Osteoblast (primary cell): ENCODE measurements at regions not wholly inside any gene's neighbourhood (a gene's known extent, or its start where the extent isn't known, plus 50 kb on each side); places are given as distances from the start of the nearest gene placed in this dataset.

Experiments used
- DNase-seq: peaks from one replicate; pipeline ENCODE4 v3.0.0; 2011; ENCODE audit warnings: low spot score, mixed read lengths; ENCODE audit not compliant: insufficient read length; ENCODE audit errors: missing footprints
- H2AFZ ChIP-seq: 2 replicates; pipeline ENCODE4 v1.6.0; 2011; ENCODE audit warnings: mild to moderate bottlenecking, low read length
- H3K27ac ChIP-seq: 2 replicates; pipeline ENCODE4 v1.5.1; 2011; ENCODE audit warnings: mild to moderate bottlenecking, low read depth, low read length, moderate library complexity
- H3K27me3 ChIP-seq: 2 replicates; pipeline ENCODE4 v1.6.0; 2012; ENCODE audit warnings: mild to moderate bottlenecking, control low read depth, inconsistent platforms, low read length, moderate library complexity; ENCODE audit not compliant: insufficient read depth
- H3K36me3 ChIP-seq: 2 replicates; pipeline ENCODE4 v1.5.1; 2011; ENCODE audit warnings: mild to moderate bottlenecking, low read length, control low read depth, moderate library complexity; ENCODE audit not compliant: insufficient read depth
- H3K4me1 ChIP-seq: 2 replicates; pipeline ENCODE4 v1.5.1; 2011; ENCODE audit warnings: mild to moderate bottlenecking, low read length, control low read depth, moderate library complexity; ENCODE audit not compliant: insufficient read depth
- H3K4me2 ChIP-seq: 2 replicates; pipeline ENCODE4 v1.6.0; 2011; ENCODE audit warnings: mild to moderate bottlenecking, low read length; ENCODE audit not compliant: insufficient read depth
- H3K4me3 ChIP-seq: fragments of 200-600 bp; sonication (generic); 3 replicates; pipeline ENCODE4 v1.5.1; 2012; ENCODE audit warnings: mild to moderate bottlenecking, low read length, inconsistent platforms; ENCODE audit not compliant: insufficient read depth
- H3K79me2 ChIP-seq: 2 replicates; pipeline ENCODE4 v1.6.0; 2012; ENCODE audit warnings: mild to moderate bottlenecking, low read length, control low read depth, inconsistent platforms; ENCODE audit not compliant: insufficient read depth
- H3K9me3 ChIP-seq: 2 replicates; pipeline ENCODE4 v1.5.1; 2011; ENCODE audit warnings: low read depth, low read length, control low read depth
- H4K20me1 ChIP-seq: 2 replicates; pipeline ENCODE4 v1.6.0; 2012; ENCODE audit warnings: mild to moderate bottlenecking, low read length, control low read depth; ENCODE audit not compliant: insufficient read depth
- CTCF ChIP-seq: IDR thresholded peaks from 2 replicates; pipeline ENCODE4 v1.5.1; 2011; ENCODE audit warnings: mild to moderate bottlenecking, low read depth, low read length, moderate library complexity; ENCODE audit errors: extremely low read depth

- no peaks in the 10 kb centered on the region for H3K79me2 ChIP-seq
- no peak overlapping the region for H3K4me2 ChIP-seq
- H4K20me1 ChIP-seq = no peaks in the 10 kb centered on the region
- no peaks in the 10 kb centered on the region for H3K9me3 ChIP-seq
- H2AFZ ChIP-seq = no peak overlapping the region
- no peak overlapping the region for H3K4me3 ChIP-seq
- no peak for DNase-seq
- TF ChIP-seq CTCF = no peak
- no peaks in the 10 kb centered on the region for H3K36me3 ChIP-seq
- H3K27ac ChIP-seq = no peak overlapping the region
- H3K27me3 ChIP-seq = no peaks in the 10 kb centered on the region
- H3K4me1 ChIP-seq = no peaks in the 10 kb centered on the region
Observed at GRCh38 chr2:6574121-6574520, 291.6 kb downstream of the CMPK2 start.

- Histone ChIP-seq H2AFZ (no peak overlapping the region), H3K9me3 (peaks cover 4% of the 10 kb centered on the region), H3K4me2 (no peak overlapping the region), H3K27ac (no peak overlapping the region), H3K79me2 (no peaks in the 10 kb centered on the region), H3K4me3 (no peak overlapping the region), H4K20me1 (no peaks in the 10 kb centered on the region), H3K36me3 (no peaks in the 10 kb centered on the region), H3K27me3 (no peaks in the 10 kb centered on the region), H3K4me1 (no peaks in the 10 kb centered on the region)
- DNase-seq = no peak
- no peak for TF ChIP-seq CTCF
Observed at GRCh38 chr2:6576302-6576701, 289.4 kb downstream of the CMPK2 start.

GRCh38 chr2:6577960-6578359 lies 287.7 kb downstream of the CMPK2 start:
- Histone ChIP-seq H4K20me1 (no peaks in the 10 kb centered on the region), H3K79me2 (no peaks in the 10 kb centered on the region), H3K9me3 (peaks cover 4% of the 10 kb centered on the region), H3K36me3 (no peaks in the 10 kb centered on the region), H2AFZ (no peak overlapping the region), H3K4me2 (no peak overlapping the region), H3K4me3 (no peak overlapping the region), H3K4me1 (no peaks in the 10 kb centered on the region), H3K27me3 (no peaks in the 10 kb centered on the region), H3K27ac (no peak overlapping the region)
- DNase-seq = no peak
- no peak for TF ChIP-seq CTCF

GRCh38 chr2:6578416-6578815 lies 287.3 kb downstream of the CMPK2 start:
- H3K79me2 ChIP-seq = no peaks in the 10 kb centered on the region
- no peaks in the 10 kb centered on the region for H3K36me3 ChIP-seq
- DNase-seq = no peak
- H3K4me1 ChIP-seq = no peaks in the 10 kb centered on the region
- H3K4me2 ChIP-seq = no peak overlapping the region
- no peak overlapping the region for H2AFZ ChIP-seq
- H4K20me1 ChIP-seq = no peaks in the 10 kb centered on the region
- TF ChIP-seq CTCF = no peak
- peaks cover 4% of the 10 kb centered on the region for H3K9me3 ChIP-seq
- no peak overlapping the region for H3K27ac ChIP-seq
- no peak overlapping the region for H3K4me3 ChIP-seq
- no peaks in the 10 kb centered on the region for H3K27me3 ChIP-seq
